ENCODE measurements at regions not wholly inside any gene's neighbourhood (a gene's known extent, or its start where the extent isn't known, plus 50 kb on each side); places are given as distances from the start of the nearest gene placed in this dataset.

DNA sequence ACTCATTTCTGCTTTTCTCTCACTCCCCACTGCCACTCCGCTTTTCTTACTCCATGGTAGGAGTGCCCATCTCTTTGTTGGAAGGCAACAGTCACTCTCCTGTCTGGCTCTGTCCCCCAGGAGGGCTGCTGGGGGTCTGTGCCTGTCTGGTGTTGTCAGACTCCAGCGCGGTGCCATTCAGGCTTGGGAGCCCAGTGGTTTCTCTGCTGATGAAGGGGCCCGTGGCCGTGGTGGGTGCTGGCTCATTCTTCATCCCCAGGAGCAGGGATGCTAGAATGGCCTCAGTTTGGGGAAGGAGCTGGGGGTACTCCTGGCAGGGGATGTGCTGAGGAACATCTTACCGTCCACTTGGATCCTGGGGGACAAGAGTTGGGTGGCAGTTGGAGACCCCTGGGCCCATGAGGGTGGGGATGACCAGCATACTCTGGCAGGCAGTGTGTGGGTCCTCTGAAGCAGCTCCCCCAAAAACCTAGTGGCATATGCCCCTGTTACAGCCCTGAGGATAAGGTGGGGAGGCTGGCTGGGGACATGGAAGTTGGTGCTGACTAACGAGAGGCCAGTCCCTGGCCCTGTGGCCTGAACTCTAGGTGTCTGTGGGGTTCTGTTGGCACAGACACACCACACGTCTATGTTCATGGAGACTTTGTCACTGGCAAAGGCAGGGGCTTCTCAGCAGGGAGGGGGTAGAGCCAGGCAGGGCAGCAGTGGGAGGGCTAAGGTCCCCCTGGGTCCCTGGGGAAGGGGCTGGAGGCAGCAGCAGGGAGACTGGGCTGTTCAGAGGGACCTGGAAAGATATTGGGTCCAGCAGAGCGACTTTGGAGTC, 102.8 kb upstream of the RET start:
- DNase-seq: no peak

- DNase-seq: no peak
Measured at GRCh38 chr10:42974693-42975002, 102.2 kb upstream of the RET start.

GRCh38 chr10:42975005-42975493, 101.8 kb upstream of the RET start:
- no peak for DNase-seq

DNA sequence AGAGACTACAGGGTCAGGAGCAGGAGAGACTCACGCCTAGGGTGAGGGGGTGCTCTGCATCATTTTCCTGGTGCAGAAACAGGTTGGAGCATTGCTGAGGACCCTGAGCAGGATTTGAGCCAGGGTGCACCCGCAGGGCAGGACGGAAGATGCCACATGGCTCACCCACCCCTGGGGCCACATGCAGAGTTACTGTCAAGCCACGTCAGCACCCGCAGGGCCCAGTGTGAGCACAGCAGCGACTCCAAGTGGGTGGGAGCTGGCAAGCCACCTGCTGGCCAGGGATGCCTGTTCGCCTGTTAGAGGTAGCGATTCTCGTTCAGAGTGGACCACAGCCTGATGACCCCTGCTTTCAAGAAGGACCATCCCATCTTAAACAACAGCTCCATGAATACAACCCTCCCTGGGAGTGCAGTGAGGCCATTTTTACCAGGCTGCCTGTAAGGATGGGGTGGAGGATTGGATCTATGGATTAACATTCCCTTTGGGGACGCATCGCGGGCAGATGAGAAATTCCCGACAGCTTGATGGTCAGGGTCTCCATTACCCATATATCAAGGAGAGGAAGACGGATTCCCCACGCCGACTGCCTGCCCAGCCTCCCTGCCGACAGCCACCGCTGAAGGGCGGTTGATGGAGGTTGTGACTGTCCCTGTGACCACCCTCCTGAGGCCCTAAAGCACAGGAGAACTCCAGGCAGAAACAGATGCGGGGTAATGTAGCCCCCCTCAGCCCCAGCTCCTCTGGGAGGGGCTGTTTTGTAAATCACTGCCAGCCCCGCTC, 101.1 kb upstream of the RET start:
- DNase-seq: no peak

- no peak for DNase-seq
Measured at GRCh38 chr10:42976351-42977031, 100.4 kb upstream of the RET start.

GRCh38 chr10:42977032-42977416, 99.8 kb upstream of the RET start:
- DNase-seq: no peak

DNA sequence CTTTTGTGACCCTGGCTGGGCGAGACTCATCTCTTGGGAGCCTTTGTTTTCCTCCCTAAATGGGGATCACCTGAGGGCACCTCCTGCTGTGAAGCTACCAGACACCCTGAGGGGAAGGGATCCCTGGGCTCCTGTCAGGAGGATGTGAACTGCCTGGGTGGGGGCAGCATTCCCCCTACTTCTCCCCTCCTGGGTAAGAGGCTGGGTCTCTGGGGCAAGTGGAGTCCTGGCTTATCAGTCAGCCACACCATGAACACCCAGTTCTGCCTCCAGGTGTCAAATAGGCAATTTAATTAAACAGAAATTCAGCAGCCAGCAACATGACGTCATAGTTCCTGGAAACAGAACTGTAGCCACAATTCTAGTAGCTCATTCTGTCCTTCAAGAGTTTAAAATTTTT, 97.7 kb upstream of the RET start:
- no peak for DNase-seq

GRCh38 chr10:42979721-42980467, 97.0 kb upstream of the RET start:
- DNase-seq: no peak

GRCh38 chr10:42980553-42981357, 96.1 kb upstream of the RET start:
- DNase-seq: no peak

GRCh38 chr10:42981358-42982236, 95.3 kb upstream of the RET start:
- DNase-seq: no peak

GRCh38 chr10:42982891-42983506, 93.9 kb upstream of the RET start:
- no peak for DNase-seq

GRCh38 chr10:42983591-42983990, 93.3 kb upstream of the RET start:
- DNase-seq: no peak

- DNase-seq: no peak
Measured at GRCh38 chr10:42984035-42984610, 92.7 kb upstream of the RET start.

GRCh38 chr10:42984761-42985325, 92.0 kb upstream of the RET start:
- DNase-seq: no peak

DNA sequence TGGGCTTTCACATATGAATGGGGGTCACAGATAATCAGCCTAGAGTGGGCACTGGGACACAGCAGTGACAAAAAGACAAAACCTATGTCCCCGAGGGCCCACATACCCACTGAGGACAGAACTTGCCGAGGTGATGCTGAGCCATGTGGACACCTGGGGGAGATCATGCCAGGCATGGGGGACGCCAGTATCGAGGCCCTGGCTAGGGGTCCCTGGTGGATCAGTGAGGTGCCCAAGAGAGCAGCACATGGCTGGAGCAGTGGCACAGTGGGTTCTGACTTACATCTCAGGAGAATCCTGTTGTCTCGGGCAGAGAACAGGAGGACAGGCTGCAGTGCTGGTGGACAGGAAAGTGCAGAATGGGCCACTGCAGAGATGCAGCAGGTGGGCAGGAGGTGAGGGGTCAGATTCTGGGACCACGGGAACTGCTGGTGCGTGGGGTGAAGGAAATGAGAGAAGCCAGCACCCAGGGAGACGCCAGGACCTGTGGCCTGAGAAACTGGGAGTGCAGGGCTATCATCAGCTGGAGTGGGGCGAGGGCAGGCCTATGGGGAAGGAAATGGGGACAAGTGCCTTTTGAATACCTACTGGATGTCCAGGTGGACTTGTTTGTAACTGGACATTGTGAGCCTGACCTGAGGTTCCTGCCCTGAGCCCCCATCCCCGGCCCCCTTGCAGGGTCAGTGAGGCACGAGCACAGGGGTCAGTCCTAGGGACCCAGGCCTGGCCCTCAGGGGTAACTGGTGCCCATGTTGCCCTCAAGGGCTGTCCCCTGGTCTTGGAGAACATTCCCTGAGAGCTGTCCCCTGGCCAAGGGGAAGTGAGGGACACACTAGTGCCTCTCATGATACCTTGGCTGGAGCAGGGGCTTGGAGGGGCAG, 91.2 kb upstream of the RET start:
- no peak for DNase-seq

- DNase-seq: no peak
Measured at GRCh38 chr10:42986633-42987032, 90.2 kb upstream of the RET start.

- no peak for DNase-seq
Measured at GRCh38 chr10:42987121-42987541, 89.7 kb upstream of the RET start.

DNA sequence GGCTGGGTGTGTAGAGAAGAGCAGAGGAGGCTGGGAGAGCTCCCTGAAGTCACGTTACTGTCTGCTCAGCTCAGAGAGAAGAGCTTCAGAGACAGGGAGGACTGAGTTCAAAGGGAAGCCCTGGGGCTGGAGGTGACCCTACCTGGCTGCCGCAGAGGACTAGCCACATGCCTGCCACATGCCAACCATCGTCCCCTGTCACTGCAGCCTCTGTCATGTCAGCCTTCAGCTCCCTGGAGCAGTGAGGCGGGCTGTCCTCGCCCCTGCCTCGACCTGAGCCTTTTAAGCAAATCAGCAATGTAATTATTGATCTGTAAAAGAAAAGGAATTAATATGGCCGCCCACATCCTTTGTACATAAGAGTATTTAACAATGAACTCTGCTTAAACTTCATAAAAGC, 89.3 kb upstream of the RET start:
- no peak for DNase-seq

- no peak for DNase-seq
Measured at GRCh38 chr10:42988069-42988468, 88.8 kb upstream of the RET start.
